AG09309 (cell line): ENCODE measurements at regions not wholly inside any gene's neighbourhood (a gene's known extent, or its start where the extent isn't known, plus 50 kb on each side); places are given as distances from the start of the nearest gene placed in this dataset.
"Not testable (repeated sequence)": the region's sequence is repeated elsewhere in the genome, so short reads cannot be mapped to it uniquely, and the experiment has no call there.

Experiments
- DNase-seq: peaks from one replicate; pipeline ENCODE4 v3.0.0-alpha.2; 2010; ENCODE audit warnings: low read depth
- H3K4me3 ChIP-seq: 2 replicates; pipeline ENCODE4 v1.5.1; 2011; ENCODE audit warnings: mild to moderate bottlenecking, low read depth, low read length, moderate library complexity; ENCODE audit not compliant: control insufficient read depth
- TF ChIP-seq, protein P1 (sequence below): IDR thresholded peaks from 2 replicates; pipeline ENCODE4 v1.5.1; 2011; ENCODE audit warnings: mild to moderate bottlenecking, low read depth, low read length, inconsistent platforms; ENCODE audit not compliant: insufficient read depth, control insufficient read depth; ENCODE audit errors: missing control alignments

DNA sequence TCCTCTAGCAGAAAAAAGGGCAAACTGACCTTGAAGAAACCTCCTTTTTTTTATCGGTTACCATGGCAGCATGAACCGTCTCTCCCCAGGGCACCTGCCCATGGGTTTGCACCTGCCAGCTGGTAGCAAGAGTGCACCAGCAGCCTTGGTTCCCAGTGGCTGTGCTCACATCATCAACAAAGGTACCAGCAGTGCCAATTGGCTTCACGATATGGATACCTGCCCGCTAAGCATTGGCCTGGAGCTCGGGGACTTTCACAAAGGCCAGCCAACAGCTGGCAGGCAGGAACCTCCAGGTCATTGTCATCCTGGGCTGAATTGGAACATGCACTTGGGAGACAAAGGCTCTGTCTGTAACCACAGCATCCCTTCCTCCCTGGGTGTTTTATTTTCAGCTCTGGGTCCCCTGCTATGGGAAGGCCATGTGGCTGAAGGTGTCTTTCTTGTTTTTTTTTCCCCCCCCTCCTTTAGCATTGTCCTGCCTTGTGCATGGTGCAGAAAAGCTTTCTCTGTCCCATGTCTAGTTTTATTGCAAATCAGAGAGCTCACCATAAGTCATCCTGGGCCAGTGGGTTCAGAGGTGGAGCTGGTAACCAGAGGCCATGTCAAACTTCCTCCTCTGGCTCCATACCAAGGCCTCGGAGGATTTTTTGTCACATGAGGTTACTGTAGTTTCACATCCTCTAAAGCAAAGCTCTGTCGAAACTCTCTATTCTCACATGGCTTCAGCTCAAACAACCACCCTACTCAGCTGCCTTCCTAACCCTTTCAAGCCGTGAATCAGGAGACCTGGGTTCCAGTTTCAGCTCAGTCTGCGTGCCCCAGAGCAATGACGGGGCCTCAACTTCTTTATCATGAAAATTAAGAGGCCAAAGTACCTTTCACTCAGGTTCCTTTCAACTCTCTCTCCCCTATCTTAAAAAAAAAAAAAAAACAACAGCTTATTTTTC lies 145.5 kb upstream of the MAP3K1 start:
- no peak for DNase-seq
- TF ChIP-seq, protein P1, sequence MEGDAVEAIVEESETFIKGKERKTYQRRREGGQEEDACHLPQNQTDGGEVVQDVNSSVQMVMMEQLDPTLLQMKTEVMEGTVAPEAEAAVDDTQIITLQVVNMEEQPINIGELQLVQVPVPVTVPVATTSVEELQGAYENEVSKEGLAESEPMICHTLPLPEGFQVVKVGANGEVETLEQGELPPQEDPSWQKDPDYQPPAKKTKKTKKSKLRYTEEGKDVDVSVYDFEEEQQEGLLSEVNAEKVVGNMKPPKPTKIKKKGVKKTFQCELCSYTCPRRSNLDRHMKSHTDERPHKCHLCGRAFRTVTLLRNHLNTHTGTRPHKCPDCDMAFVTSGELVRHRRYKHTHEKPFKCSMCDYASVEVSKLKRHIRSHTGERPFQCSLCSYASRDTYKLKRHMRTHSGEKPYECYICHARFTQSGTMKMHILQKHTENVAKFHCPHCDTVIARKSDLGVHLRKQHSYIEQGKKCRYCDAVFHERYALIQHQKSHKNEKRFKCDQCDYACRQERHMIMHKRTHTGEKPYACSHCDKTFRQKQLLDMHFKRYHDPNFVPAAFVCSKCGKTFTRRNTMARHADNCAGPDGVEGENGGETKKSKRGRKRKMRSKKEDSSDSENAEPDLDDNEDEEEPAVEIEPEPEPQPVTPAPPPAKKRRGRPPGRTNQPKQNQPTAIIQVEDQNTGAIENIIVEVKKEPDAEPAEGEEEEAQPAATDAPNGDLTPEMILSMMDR = no peak
- H3K4me3 ChIP-seq = no peak overlapping the region

GRCh38 chr5:56668996-56669395 lies 146.4 kb upstream of the MAP3K1 start:
- TF ChIP-seq, protein P1 = no peak
- DNase-seq = no peak
- H3K4me3 ChIP-seq = no peak overlapping the region

DNA sequence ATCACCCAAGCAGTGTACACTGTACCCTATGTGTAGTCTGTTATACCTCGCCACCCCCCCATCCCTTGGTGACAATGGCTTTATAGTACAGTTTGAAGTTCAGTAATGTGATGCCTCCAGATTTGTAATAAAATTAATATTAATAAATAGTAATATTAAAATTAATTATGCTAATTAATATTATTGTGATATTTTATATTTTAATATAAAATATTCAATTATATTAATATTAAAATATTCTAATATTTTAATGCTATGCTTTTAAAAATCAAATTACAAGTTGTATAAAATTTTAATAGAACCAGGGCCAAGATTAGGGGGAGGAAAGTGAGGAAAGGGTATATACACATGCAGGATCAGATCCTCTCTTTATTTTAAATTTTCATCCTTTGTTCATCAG lies 147.7 kb upstream of the MAP3K1 start:
- DNase-seq = no peak
- no peak overlapping the region for H3K4me3 ChIP-seq
- TF ChIP-seq, protein P1 = no peak

- H3K4me3 ChIP-seq = no peak overlapping the region
- no peak for DNase-seq
- TF ChIP-seq, protein P1 = no peak
These were observed 148.4 kb upstream of the MAP3K1 start for GRCh38 chr5:56666901-56667300.

DNA sequence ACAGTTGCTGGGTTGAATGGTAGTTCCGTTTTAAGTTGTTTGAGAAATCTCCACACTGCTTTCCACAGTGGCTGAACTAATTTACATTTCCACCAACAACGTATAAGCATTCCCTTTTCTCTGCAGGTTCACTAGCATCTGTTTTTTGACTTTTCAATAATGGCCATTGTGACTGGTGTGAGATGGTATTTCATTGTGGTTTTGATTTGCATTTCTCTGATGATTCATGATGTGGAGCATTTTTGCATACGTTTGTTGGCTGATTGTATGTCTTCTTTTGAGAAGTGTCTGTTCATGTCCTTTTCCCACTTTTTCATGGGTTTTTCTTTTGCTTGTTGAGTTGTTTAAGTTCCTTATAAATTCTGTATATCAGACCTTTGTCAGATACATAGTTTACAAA lies 150.2 kb upstream of the MAP3K1 start:
- not testable (repeated sequence) for DNase-seq, H3K4me3 ChIP-seq

DNA sequence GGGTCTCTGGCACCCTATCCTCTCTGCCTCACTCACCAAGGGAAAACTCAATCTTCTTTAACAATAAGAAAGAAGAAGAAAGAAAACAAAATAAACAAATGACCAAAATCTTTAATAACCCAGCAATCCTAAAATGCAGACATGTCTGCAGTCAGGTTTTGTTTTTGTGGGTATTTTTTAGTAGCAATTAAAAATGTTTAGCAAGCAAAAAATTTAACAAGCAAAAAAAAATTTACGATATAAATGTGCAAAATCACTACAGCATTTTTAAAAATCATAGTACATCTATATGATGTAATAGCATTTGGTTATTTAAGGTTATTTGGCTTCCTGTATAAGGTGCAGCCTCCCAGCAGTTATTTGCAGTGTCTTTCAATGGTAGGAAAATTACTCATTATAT lies 151.3 kb upstream of the MAP3K1 start:
- no peak overlapping the region for H3K4me3 ChIP-seq
- TF ChIP-seq, protein P1 = no peak
- no peak for DNase-seq

- no peak overlapping the region for H3K4me3 ChIP-seq
- TF ChIP-seq, protein P1 = no peak
- DNase-seq = no peak
These were observed 151.8 kb upstream of the MAP3K1 start for GRCh38 chr5:56663523-56663922.
